GM23338 (cell line): ENCODE measurements at regions not wholly inside any gene's neighbourhood (a gene's known extent, or its start where the extent isn't known, plus 50 kb on each side); places are given as distances from the start of the nearest gene placed in this dataset.

Experiments
- ATAC-seq: fragments of 200-7000 bp; cut with Tn5 transposase; 3 replicates; pipeline ENCODE4 v1.9.1; 2020
- DNase-seq: peaks from one replicate; pipeline ENCODE4 v3.0.0-alpha.2; 2015; ENCODE audit warnings: low spot score
- H2AFZ ChIP-seq: fragments of 200-600 bp; sonication (generic); 2 replicates; pipeline ENCODE4 v1.8.0; 2016; ENCODE audit warnings: antibody characterized with exemption, mild to moderate bottlenecking, moderate library complexity
- H3F3A ChIP-seq: fragments of 200-600 bp; sonication (generic); replicated peaks from 2 replicates; pipeline ENCODE4 v1.8.0; 2017; ENCODE audit warnings: antibody characterized with exemption, mixed run types, low read depth
- H3K27ac ChIP-seq: fragments of 200-600 bp; sonication (generic); 2 replicates; pipeline ENCODE4 v1.6.1; 2016; ENCODE audit warnings: low read depth
- H3K27me3 ChIP-seq: fragments of 200-600 bp; sonication (generic); 2 replicates; pipeline ENCODE4 v1.8.0; 2016; ENCODE audit warnings: mild to moderate bottlenecking, mixed run types, moderate library complexity; ENCODE audit not compliant: insufficient read depth
- H3K36me3 ChIP-seq: fragments of 200-600 bp; sonication (generic); 2 replicates; pipeline ENCODE4 v1.8.0; 2016; ENCODE audit warnings: mild to moderate bottlenecking; ENCODE audit not compliant: insufficient read depth
- H3K4me1 ChIP-seq: fragments of 200-600 bp; sonication (generic); 2 replicates; pipeline ENCODE4 v1.8.0; 2016; ENCODE audit warnings: mild to moderate bottlenecking, moderate library complexity; ENCODE audit not compliant: insufficient read depth
- H3K4me2 ChIP-seq: fragments of 200-600 bp; sonication (generic); 2 replicates; pipeline ENCODE4 v1.7.1; 2017; ENCODE audit warnings: mixed run types
- H3K4me3 ChIP-seq: fragments of 200-600 bp; sonication (generic); 2 replicates; pipeline ENCODE4 v1.6.1; 2016; ENCODE audit warnings: mixed run types
- H3K79me2 ChIP-seq: fragments of 200-600 bp; sonication (generic); replicated peaks from 2 replicates; pipeline ENCODE4 v1.8.0; 2017; ENCODE audit warnings: mild to moderate bottlenecking; ENCODE audit not compliant: insufficient read depth
- H3K9me2 ChIP-seq: fragments of 200-600 bp; sonication (generic); 2 replicates; pipeline ENCODE4 v1.8.0; 2017; ENCODE audit not compliant: insufficient read depth
- H4K20me1 ChIP-seq: fragments of 200-600 bp; sonication (generic); replicated peaks from 2 replicates; pipeline ENCODE4 v1.8.0; 2017; ENCODE audit warnings: mild to moderate bottlenecking; ENCODE audit not compliant: insufficient read depth
- H3K27ac Mint-ChIP-seq: 2 replicates; pipeline ENCODE4 v1.8.0; 2020; ENCODE audit warnings: inconsistent platforms, mild to moderate bottlenecking, moderate library complexity, mixed read lengths
- H3K27me3 Mint-ChIP-seq: 3 replicates; pipeline ENCODE4 v1.8.0; 2022; ENCODE audit warnings: low read depth, mild to moderate bottlenecking, moderate library complexity, mixed read lengths, inconsistent platforms; ENCODE audit not compliant: insufficient read depth, poor library complexity
- H3K36me3 Mint-ChIP-seq: 3 replicates; pipeline ENCODE4 v1.8.0; 2021; ENCODE audit warnings: low read depth, mild to moderate bottlenecking, inconsistent platforms, moderate library complexity, mixed read lengths
- H3K4me1 Mint-ChIP-seq: 3 replicates; pipeline ENCODE4 v1.8.0; 2020; ENCODE audit warnings: mild to moderate bottlenecking, inconsistent platforms, mixed read lengths
- H3K4me3 Mint-ChIP-seq: 3 replicates; pipeline ENCODE4 v1.8.0; 2021; ENCODE audit warnings: moderate library complexity, mild to moderate bottlenecking, inconsistent platforms, mixed read lengths
- H3K9me3 Mint-ChIP-seq: 3 replicates; pipeline ENCODE4 v1.8.0; 2020; ENCODE audit warnings: moderate library complexity, mild to moderate bottlenecking, inconsistent platforms, mixed read lengths
- CREB1 ChIP-seq: fragments of 250-450 bp; sonication (Bioruptor Pico); IDR thresholded peaks from 2 replicates; pipeline ENCODE4 v1.5.0; 2020; ENCODE audit warnings: low read depth, mild to moderate bottlenecking, moderate library complexity
- ETS1 ChIP-seq: IDR thresholded peaks from 2 replicates; pipeline ENCODE4 v1.6.1; 2016; ENCODE audit warnings: antibody characterized with exemption
- EZH2 ChIP-seq: fragments of 200-600 bp; sonication (generic); IDR thresholded peaks from one replicate; pipeline ENCODE4 v1.8.0; 2017; ENCODE audit warnings: antibody characterized with exemption, mild to moderate bottlenecking, low read depth; ENCODE audit not compliant: unreplicated experiment
- EZH2phosphoT487 ChIP-seq: fragments of 200-600 bp; sonication (generic); IDR thresholded peaks from one replicate; pipeline ENCODE4 v1.8.1; 2018; ENCODE audit warnings: antibody characterized with exemption; ENCODE audit not compliant: unreplicated experiment
- JUNB ChIP-seq: IDR thresholded peaks from one replicate; pipeline ENCODE4 v1.6.1; 2016; ENCODE audit warnings: antibody characterized with exemption; ENCODE audit not compliant: unreplicated experiment
- STAT1 ChIP-seq: IDR thresholded peaks from one replicate; pipeline ENCODE4 v1.6.1; 2016; ENCODE audit warnings: antibody characterized with exemption; ENCODE audit not compliant: unreplicated experiment
- ZNF114 ChIP-seq: fragments of 250-450 bp; sonication (Bioruptor Pico); IDR thresholded peaks from 2 replicates; pipeline ENCODE4 v1.5.0; 2020; ENCODE audit warnings: mild to moderate bottlenecking, moderate library complexity
- ZNF331 ChIP-seq: fragments of 250-450 bp; sonication (Bioruptor Pico); IDR thresholded peaks from 2 replicates; pipeline ENCODE4 v1.5.0; 2020; ENCODE audit warnings: low read depth, mild to moderate bottlenecking, moderate library complexity
- TF ChIP-seq, protein P1 (sequence below): IDR thresholded peaks from one replicate; pipeline ENCODE4 v1.6.1; 2018; ENCODE audit warnings: antibody characterized with exemption; ENCODE audit not compliant: unreplicated experiment
- TF ChIP-seq, protein P2 (sequence below), 2 experiments: fragments of 200-600 bp in 1 of 2; sonication (generic) in 1 of 2; conservative IDR thresholded peaks; 2 replicates each; pipeline versions ENCODE4 v1.5.1 to v1.6.1; 2016 to 2017; ENCODE audit warnings: antibody characterized with exemption in 2 of 2, low read depth in 2 of 2, mild to moderate bottlenecking in 2 of 2, moderate library complexity in 1 of 2

DNA sequence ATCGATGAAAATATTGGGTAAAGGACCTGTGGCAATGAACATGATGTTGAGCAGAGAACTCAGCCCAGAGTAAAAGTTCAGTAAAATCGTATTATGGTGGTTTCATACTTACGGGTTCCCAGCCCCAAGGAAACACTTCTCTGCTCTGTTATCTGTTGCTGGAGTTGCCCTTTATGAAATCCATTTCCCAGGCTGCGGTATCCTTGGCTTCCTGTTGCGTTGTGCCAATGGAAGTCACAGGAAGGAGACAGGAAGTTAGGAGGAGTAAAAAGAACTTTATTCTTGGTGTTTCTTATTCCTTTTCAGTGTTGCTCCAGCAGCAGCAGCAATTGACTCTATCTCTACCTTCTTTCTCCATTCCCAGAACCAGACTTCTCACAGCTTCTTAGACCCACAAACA, 965.2 kb downstream of the VRK1 start:
- no peak overlapping the region for H3K4me2 ChIP-seq
- H3K4me1 Mint-ChIP-seq, result peaks cover 11% of the 10 kb centered on the region
- H3K36me3 ChIP-seq, result no peaks in the 10 kb centered on the region
- H3K27me3 ChIP-seq, result no peaks in the 10 kb centered on the region
- peak overlapping the region; percentile 43; the same call in 1 of the 2 replicates for H2AFZ ChIP-seq
- no peak overlapping the region for H3K4me3 Mint-ChIP-seq
- H3K27me3 Mint-ChIP-seq, result peaks cover 2% of the 10 kb centered on the region
- no peak for ATAC-seq
- H3K9me3 Mint-ChIP-seq, result no peaks in the 10 kb centered on the region
- TF ChIP-seq, protein P1, sequence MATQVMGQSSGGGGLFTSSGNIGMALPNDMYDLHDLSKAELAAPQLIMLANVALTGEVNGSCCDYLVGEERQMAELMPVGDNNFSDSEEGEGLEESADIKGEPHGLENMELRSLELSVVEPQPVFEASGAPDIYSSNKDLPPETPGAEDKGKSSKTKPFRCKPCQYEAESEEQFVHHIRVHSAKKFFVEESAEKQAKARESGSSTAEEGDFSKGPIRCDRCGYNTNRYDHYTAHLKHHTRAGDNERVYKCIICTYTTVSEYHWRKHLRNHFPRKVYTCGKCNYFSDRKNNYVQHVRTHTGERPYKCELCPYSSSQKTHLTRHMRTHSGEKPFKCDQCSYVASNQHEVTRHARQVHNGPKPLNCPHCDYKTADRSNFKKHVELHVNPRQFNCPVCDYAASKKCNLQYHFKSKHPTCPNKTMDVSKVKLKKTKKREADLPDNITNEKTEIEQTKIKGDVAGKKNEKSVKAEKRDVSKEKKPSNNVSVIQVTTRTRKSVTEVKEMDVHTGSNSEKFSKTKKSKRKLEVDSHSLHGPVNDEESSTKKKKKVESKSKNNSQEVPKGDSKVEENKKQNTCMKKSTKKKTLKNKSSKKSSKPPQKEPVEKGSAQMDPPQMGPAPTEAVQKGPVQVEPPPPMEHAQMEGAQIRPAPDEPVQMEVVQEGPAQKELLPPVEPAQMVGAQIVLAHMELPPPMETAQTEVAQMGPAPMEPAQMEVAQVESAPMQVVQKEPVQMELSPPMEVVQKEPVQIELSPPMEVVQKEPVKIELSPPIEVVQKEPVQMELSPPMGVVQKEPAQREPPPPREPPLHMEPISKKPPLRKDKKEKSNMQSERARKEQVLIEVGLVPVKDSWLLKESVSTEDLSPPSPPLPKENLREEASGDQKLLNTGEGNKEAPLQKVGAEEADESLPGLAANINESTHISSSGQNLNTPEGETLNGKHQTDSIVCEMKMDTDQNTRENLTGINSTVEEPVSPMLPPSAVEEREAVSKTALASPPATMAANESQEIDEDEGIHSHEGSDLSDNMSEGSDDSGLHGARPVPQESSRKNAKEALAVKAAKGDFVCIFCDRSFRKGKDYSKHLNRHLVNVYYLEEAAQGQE, result no peak
- TF ChIP-seq ETS1 (no peak), JUNB (no peak), EZH2phosphoT487 (no peak), CREB1 (CRISPR knock-in tag) (no peak), ZNF331 (no peak), ZNF114 (CRISPR knock-in tag) (no peak), EZH2 (no peak), STAT1 (no peak)
- TF ChIP-seq, protein P2, sequence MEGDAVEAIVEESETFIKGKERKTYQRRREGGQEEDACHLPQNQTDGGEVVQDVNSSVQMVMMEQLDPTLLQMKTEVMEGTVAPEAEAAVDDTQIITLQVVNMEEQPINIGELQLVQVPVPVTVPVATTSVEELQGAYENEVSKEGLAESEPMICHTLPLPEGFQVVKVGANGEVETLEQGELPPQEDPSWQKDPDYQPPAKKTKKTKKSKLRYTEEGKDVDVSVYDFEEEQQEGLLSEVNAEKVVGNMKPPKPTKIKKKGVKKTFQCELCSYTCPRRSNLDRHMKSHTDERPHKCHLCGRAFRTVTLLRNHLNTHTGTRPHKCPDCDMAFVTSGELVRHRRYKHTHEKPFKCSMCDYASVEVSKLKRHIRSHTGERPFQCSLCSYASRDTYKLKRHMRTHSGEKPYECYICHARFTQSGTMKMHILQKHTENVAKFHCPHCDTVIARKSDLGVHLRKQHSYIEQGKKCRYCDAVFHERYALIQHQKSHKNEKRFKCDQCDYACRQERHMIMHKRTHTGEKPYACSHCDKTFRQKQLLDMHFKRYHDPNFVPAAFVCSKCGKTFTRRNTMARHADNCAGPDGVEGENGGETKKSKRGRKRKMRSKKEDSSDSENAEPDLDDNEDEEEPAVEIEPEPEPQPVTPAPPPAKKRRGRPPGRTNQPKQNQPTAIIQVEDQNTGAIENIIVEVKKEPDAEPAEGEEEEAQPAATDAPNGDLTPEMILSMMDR (conservative IDR thresholded peaks at IDR 0.05; ENCODE audit: low read depth in 2 of 2), result no peak
- H3K9me2 ChIP-seq, result peaks cover 6% of the 10 kb centered on the region; the same call in 1 of the 2 replicates
- peaks cover 11% of the 10 kb centered on the region for H3K4me1 ChIP-seq
- no peak overlapping the region for H3K27ac Mint-ChIP-seq
- no peak overlapping the region for H3K4me3 ChIP-seq
- no peaks in the 10 kb centered on the region for H3K36me3 Mint-ChIP-seq
- H3K27ac ChIP-seq, result no peak overlapping the region
- H4K20me1 ChIP-seq, result no peaks in the 10 kb centered on the region
- no peaks in the 10 kb centered on the region for H3K79me2 ChIP-seq
- no peaks in the 10 kb centered on the region for H3F3A ChIP-seq
- DNase-seq, result no peak
